Testis (tissue), 2 donors: ENCODE measurements at regions not wholly inside any gene's neighbourhood (a gene's known extent, or its start where the extent isn't known, plus 50 kb on each side); places are given as distances from the start of the nearest gene placed in this dataset.

Source experiments
- POLR2A ChIP-seq: fragments of 450-650 bp; IDR thresholded peaks from one replicate; pipeline ENCODE4 v1.6.1; 2017; ENCODE audit warnings: antibody characterized with exemption, mild to moderate bottlenecking, moderate library complexity
- TF ChIP-seq, protein P1 (sequence below), 3 experiments: fragments of 450-650 bp in 2 of 3; fragments of 200-600 bp in 1 of 3; sonication (generic) in 1 of 3; IDR thresholded peaks; one replicate each; pipeline ENCODE4 v1.5.1; 2016 to 2019; ENCODE audit warnings: antibody characterized with exemption in 3 of 3, mild to moderate bottlenecking in 2 of 3, moderate library complexity in 1 of 3

DNA sequence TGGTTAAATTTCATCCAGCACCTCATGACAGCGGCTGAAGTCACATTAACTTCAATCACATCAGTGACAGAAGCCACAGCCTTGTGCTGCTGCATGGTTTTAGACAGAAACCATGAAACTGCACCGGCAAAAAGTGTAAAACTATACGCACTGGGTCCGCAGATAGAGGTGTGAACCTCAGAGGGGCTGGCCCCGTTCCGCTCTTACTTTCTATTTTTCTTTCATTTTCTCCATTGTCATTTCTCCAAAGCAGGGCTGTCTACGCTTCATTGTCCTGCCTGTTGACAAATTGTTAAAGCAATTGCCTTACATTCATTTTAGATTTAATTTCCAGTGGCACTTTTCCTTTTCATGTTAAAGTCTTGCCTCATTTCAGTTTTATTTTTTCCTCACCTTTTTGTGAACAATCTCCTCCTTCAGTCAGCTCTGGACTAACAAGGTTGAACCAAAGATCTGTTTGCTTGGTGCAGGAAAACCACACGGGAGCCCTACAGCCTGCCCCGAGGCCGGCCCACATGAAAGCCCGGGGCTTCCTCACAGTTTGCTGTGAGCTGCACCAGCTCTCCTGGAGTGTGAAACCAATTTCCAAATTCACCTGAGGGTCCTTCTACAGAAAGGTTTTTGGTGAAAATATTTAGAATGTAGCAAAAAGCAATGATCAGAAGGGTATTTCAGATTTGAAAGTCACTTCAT is 63.7 kb downstream of the PRR18 start:
- TF ChIP-seq, protein P1, sequence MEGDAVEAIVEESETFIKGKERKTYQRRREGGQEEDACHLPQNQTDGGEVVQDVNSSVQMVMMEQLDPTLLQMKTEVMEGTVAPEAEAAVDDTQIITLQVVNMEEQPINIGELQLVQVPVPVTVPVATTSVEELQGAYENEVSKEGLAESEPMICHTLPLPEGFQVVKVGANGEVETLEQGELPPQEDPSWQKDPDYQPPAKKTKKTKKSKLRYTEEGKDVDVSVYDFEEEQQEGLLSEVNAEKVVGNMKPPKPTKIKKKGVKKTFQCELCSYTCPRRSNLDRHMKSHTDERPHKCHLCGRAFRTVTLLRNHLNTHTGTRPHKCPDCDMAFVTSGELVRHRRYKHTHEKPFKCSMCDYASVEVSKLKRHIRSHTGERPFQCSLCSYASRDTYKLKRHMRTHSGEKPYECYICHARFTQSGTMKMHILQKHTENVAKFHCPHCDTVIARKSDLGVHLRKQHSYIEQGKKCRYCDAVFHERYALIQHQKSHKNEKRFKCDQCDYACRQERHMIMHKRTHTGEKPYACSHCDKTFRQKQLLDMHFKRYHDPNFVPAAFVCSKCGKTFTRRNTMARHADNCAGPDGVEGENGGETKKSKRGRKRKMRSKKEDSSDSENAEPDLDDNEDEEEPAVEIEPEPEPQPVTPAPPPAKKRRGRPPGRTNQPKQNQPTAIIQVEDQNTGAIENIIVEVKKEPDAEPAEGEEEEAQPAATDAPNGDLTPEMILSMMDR (IDR thresholded peaks at IDR 0.05) = no peak
- TF ChIP-seq POLR2A = no peak
